C1 segment of cervical spinal cord (tissue), 14 donors: ENCODE measurements at regions not wholly inside any gene's neighbourhood (a gene's known extent, or its start where the extent isn't known, plus 50 kb on each side); places are given as distances from the start of the nearest gene placed in this dataset.
A peak's percentile ranks its signal among the peaks of the same experiment; 100 is the strongest.
"Not testable (repeated sequence)": the region's sequence is repeated elsewhere in the genome, so short reads cannot be mapped to it uniquely, and the experiment has no call there.

Experiments used
- DNase-seq, 14 donors: peaks; one replicate each; lab custom pipeline; 2025; lab: John Stamatoyannopoulos, UW

- peak in 1 of 14 donors; percentile 68 for DNase-seq
Measured at GRCh38 chr5:126271141-126271540, 152.1 kb upstream of the GRAMD2B start.

- peak in 1 of 14 donors; percentile 21 for DNase-seq
Measured at GRCh38 chr5:126274076-126274762, 149.0 kb upstream of the GRAMD2B start.

GRCh38 chr5:126274763-126275125 is 148.5 kb upstream of the GRAMD2B start:
- no peak for DNase-seq

DNA sequence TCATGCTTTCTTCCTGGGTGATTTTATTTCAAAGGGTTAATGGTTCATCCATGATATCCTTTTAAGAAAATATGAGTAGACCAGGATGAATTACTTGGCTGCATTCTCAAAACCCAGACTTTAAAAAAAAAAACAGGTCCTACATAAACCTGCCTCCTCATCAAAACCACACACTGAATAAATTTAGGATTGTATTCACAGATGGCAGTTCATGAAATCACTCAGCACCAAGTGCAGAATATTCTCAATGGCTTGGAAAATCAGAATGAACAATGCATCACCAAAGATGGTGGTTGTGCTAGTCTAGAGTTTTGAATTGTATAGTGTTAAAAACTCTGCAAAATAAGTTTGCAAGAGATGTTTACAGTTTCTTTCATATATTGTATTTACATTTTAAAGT is 145.4 kb upstream of the GRAMD2B start:
- no peak for DNase-seq

DNA sequence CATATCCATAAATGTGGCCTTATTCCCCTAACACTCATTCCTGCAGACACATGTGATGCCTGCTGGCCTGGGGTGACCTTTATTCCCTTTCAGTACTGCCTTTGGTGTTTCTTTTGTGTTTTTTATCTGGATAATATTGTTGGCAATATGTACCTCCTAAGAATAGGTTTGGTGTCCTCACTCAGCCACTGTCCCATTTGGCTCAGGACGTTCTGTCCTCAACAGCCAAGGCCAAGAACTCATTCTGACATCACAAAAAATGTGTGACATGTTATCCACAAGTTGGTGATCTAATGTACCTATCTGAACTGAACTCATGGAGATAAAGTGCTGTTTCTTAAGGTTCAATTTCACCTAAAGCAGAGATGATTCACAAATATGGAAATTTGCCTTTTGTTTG is 142.9 kb upstream of the GRAMD2B start:
- DNase-seq: peak in 1 of 14 donors; percentile 79

DNA sequence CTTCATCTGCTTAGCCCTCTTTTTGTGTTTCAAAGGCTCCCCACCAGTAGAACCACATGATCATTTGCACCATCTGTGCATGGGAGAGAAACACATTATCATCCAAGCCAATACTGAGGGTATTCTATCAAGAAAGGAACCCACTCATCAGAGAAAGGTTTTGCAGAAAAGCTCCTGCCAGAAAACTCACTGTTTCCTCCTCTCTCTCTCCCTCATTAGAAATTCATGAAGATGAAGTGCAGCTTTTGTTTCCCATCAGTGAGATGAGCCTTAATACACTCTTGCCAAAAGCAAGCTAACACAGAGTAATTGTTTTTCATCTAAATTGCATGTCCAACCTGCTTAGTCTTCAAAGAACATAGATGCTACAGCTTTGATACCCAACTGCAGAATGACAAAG is 142.4 kb upstream of the GRAMD2B start:
- DNase-seq: peak in 2 of 14 donors; percentile 2 to 82

GRCh38 chr5:126284977-126285696 is 138.1 kb upstream of the GRAMD2B start:
- DNase-seq: no peak

GRCh38 chr5:126296121-126296520 is 127.1 kb upstream of the GRAMD2B start:
- DNase-seq: not testable (repeated sequence)

DNA sequence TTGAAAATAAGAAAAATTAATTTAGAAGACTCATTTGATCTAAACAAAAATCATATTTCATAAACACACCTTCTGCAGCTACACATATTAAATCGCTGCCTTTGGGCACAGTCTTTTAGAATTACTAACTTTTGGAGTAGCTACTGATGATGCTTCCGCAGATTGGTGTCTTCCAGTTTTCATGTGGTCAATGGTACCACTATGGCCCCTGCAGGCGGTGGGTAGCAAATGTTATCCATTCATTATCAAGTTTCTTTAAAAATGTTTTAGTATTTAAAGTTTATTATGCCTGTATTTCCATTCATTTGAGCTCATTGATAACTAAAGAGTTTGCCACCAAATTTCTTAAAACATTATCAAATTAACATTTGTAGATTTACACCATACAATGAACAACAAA is 122.9 kb upstream of the GRAMD2B start:
- no peak for DNase-seq

DNA sequence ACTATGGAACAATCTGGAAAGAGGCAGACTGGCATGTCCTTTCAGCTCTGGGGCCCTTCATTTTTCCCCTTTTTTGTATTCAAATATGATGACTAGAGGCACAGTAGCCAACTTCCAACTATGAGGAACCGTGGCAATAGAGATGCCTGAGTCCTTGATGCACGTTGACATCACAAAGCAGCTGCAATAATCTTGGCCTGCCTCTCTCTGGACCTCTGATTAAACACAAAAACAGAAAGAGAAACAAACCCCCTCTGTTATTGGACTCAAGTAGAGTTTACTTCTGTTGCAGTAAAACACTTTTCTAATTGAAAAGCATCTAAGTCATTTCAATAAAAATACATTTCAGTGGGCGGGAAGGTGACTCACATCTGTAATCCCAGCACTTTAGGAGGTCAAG is 122.2 kb upstream of the GRAMD2B start:
- DNase-seq: no peak

- DNase-seq: no peak
Measured at GRCh38 chr5:126309860-126310259, 113.3 kb upstream of the GRAMD2B start.

DNA sequence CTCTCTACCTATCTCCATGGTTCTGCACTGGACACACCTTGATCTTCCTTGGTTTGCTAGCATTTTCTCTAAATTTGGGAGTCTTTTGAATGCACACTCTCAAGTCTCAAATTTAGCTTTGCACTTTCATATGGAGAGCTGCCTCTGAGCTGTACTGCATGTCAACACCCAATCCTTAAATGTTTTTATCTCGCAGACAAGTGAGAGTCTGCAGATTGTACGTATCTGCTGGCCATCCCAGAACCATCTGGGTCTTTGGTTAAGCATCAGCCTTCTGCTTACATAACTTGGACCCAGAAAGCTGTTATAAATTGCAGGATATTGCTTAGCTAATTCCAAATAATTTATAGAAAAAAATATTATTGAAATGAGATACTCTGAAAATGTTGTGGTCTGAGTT is 111.4 kb upstream of the GRAMD2B start:
- no peak for DNase-seq

GRCh38 chr5:126315341-126315740 is 107.9 kb upstream of the GRAMD2B start:
- no peak for DNase-seq

- DNase-seq: no peak
Measured at GRCh38 chr5:126332326-126332725, 90.9 kb upstream of the GRAMD2B start.

- no peak for DNase-seq
Measured at GRCh38 chr5:126334760-126335159, 88.4 kb upstream of the GRAMD2B start.

GRCh38 chr5:126335886-126336285 is 87.3 kb upstream of the GRAMD2B start:
- no peak for DNase-seq

- no peak for DNase-seq
Measured at GRCh38 chr5:126338635-126339034, 84.6 kb upstream of the GRAMD2B start.

DNA sequence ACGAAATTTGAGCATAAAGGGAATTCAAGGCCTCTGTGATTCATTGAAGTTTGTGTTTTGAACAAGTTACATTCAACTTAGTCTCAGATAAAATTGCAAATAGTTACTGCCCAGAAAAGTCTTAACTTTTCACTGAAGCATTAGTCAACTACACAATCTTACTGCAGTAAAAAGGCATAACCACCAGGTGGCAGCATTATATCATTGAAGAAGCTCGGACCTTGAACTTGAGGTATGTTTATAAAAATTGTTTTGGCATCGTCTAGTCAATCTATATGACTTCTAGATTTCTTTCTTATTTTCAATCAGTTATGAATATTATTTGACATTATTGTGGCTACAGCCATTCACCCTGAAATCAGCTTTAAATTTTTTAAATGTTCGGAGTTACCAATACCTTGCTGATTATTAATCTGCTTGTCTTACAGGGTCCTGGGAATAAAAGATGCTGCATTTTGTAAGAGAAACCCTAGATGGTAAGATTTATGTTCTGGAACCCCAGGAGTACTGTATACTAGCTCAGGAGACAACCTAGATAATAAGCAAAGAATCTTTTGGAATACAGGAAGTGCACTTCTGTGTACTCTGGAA is 83.9 kb upstream of the GRAMD2B start:
- DNase-seq: peak in 4 of 14 donors; percentile 3 to 35 (median 20)

DNA sequence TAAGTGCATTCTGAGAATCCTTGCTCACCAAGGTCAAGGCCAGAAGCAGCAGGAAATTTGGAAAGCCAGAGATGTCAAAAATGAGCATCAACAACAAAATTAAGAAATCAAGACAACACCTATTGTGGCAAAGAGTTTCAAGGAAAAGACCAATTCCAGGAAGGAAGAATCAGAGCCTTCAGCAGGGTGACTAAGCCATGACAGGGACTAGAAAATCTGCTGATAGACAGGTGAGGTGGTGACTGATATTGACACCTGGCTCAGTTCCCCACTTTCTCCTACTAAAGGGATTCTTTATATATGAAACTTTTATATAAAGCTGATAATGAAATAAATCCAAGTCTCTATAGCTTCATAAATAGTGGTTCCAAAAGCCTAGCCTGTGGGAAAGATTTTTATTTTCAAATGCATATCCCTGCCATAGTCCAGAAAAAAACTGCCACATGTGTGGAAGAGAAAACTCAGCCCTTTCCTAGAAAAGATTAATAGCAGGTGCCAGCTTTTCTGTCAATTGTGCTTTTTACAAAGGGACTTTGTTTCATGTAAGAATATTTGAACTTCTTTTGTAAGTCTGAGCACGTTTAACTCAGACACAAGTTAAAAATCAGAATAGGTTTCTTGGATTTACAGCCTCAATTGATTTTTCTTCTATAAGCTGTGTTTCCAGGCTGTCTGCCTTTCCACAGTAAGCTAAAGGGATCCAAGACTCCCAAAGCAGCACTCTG is 81.1 kb upstream of the GRAMD2B start:
- DNase-seq: no peak

- DNase-seq: no peak
Measured at GRCh38 chr5:126348855-126349635, 74.2 kb upstream of the GRAMD2B start.

- no peak for DNase-seq
Measured at GRCh38 chr5:126351153-126351552, 72.1 kb upstream of the GRAMD2B start.
